Breast epithelium (tissue), 4 donors: ENCODE measurements at regions not wholly inside any gene's neighbourhood (a gene's known extent, or its start where the extent isn't known, plus 50 kb on each side); places are given as distances from the start of the nearest gene placed in this dataset.

Source experiments
- DNase-seq, 2 donors: peaks; one replicate each; pipeline ENCODE4 v3.0.0-alpha.2; 2019; ENCODE audit warnings: low spot score in 2 of 2
- H3K27ac ChIP-seq, 2 donors: fragments of 200-600 bp; sonication (generic) in 1 of 2; one replicate each; pipeline ENCODE4 v1.5.1; 2016 to 2019; ENCODE audit warnings: mild to moderate bottlenecking in 1 of 2
- H3K27me3 ChIP-seq, 2 donors: fragments of 200-600 bp; sonication (generic) in 1 of 2; one replicate each; pipeline versions ENCODE4 v1.5.1 to v1.6.0; 2017 to 2019; ENCODE audit warnings: control low read depth in 1 of 2, mild to moderate bottlenecking in 1 of 2
- H3K36me3 ChIP-seq: fragments of 200-600 bp; one replicate; pipeline ENCODE4 v1.5.1; 2019
- H3K4me1 ChIP-seq, 2 donors: fragments of 200-600 bp; sonication (generic); one replicate each; pipeline ENCODE4 v1.5.1; 2016 to 2019; ENCODE audit warnings: control low read depth in 1 of 2
- H3K4me3 ChIP-seq, 3 donors: fragments of 200-600 bp; sonication (generic); 1 replicate in 2 of 3; 2 replicates in 1 of 3; pipeline ENCODE4 v1.5.1; 2016 to 2019; ENCODE audit warnings: mild to moderate bottlenecking in 3 of 3, moderate library complexity in 2 of 3
- H3K9me3 ChIP-seq, 2 donors: fragments of 200-600 bp; sonication (generic) in 1 of 2; one replicate each; pipeline ENCODE4 v1.5.1; 2016 to 2019; ENCODE audit warnings: control low read depth in 1 of 2
- CTCF ChIP-seq, 3 donors: fragments of 450-650 bp; IDR thresholded peaks; one replicate each; pipeline ENCODE4 v1.5.1; 2016 to 2017; ENCODE audit warnings: antibody characterized with exemption in 3 of 3, mild to moderate bottlenecking in 3 of 3, moderate library complexity in 3 of 3
- POLR2A ChIP-seq: fragments of 450-650 bp; IDR thresholded peaks from one replicate; pipeline ENCODE4 v1.6.1; 2016; ENCODE audit warnings: antibody characterized with exemption, mild to moderate bottlenecking, moderate library complexity
- POLR2AphosphoS5 ChIP-seq, 3 donors: sonication (generic); formaldehyde crosslinking; IDR thresholded peaks; one replicate each; pipeline ENCODE4 v1.6.1; 2017; ENCODE audit warnings: antibody characterized with exemption in 3 of 3
- intact Hi-C: fragments of 100-400 bp; cut with DNase I; formaldehyde crosslinking; loops from one replicate; pipeline ENCODE4 v1.15.1; 2023; ENCODE audit warnings: low total_unique reads

- H3K27me3 ChIP-seq, result no peaks in the 10 kb centered on the region
- intact Hi-C loops, result no loop called here
- no peaks in the 10 kb centered on the region for H3K4me1 ChIP-seq
- no peaks in the 10 kb centered on the region for H3K9me3 ChIP-seq
- no peak overlapping the region for H3K4me3 ChIP-seq
- no peak for TF ChIP-seq POLR2A
- no peak for TF ChIP-seq POLR2AphosphoS5 (IDR thresholded peaks at IDR 0.05)
- no peak for TF ChIP-seq CTCF (IDR thresholded peaks at IDR 0.05)
- no peak overlapping the region for H3K27ac ChIP-seq
- no peaks in the 10 kb centered on the region for H3K36me3 ChIP-seq
- DNase-seq, result no peak
Measured at GRCh38 chr2:129484999-129485897, 494.2 kb upstream of the RAB6C start.

GRCh38 chr2:129488376-129488775 lies 491.1 kb upstream of the RAB6C start:
- Histone ChIP-seq H3K27ac (no peak overlapping the region), H3K4me1 (no peaks in the 10 kb centered on the region), H3K9me3 (no peaks in the 10 kb centered on the region), H3K27me3 (no peaks in the 10 kb centered on the region), H3K4me3 (no peak overlapping the region), H3K36me3 (no peaks in the 10 kb centered on the region)
- TF ChIP-seq POLR2AphosphoS5 (IDR thresholded peaks at IDR 0.05) (no peak), CTCF (IDR thresholded peaks at IDR 0.05) (no peak), POLR2A (no peak)
- DNase-seq, result no peak
- intact Hi-C loops, result no loop called here

- H3K27ac ChIP-seq, result no peak overlapping the region
- intact Hi-C loops, result no loop called here
- H3K4me3 ChIP-seq, result no peak overlapping the region
- H3K36me3 ChIP-seq, result no peaks in the 10 kb centered on the region
- H3K9me3 ChIP-seq, result no peaks in the 10 kb centered on the region
- H3K27me3 ChIP-seq, result no peaks in the 10 kb centered on the region
- TF ChIP-seq POLR2A (no peak), CTCF (IDR thresholded peaks at IDR 0.05) (no peak), POLR2AphosphoS5 (IDR thresholded peaks at IDR 0.05) (no peak)
- no peaks in the 10 kb centered on the region for H3K4me1 ChIP-seq
- no peak for DNase-seq
Measured at GRCh38 chr2:129490641-129491040, 488.8 kb upstream of the RAB6C start.

- TF ChIP-seq CTCF (IDR thresholded peaks at IDR 0.05) (no peak), POLR2AphosphoS5 (IDR thresholded peaks at IDR 0.05) (no peak), POLR2A (no peak)
- no peaks in the 10 kb centered on the region for H3K4me1 ChIP-seq
- H3K27ac ChIP-seq, result no peak overlapping the region
- no peak overlapping the region for H3K4me3 ChIP-seq
- no peaks in the 10 kb centered on the region for H3K9me3 ChIP-seq
- intact Hi-C loops, result no loop called here
- H3K36me3 ChIP-seq, result no peaks in the 10 kb centered on the region
- no peaks in the 10 kb centered on the region for H3K27me3 ChIP-seq
- no peak for DNase-seq
Measured at GRCh38 chr2:129491308-129491707, 488.2 kb upstream of the RAB6C start.

- intact Hi-C loops, result no loop called here
- no peak for DNase-seq
- Histone ChIP-seq H3K4me3 (no peak overlapping the region), H3K27ac (no peak overlapping the region), H3K27me3 (no peaks in the 10 kb centered on the region), H3K9me3 (no peaks in the 10 kb centered on the region), H3K36me3 (no peaks in the 10 kb centered on the region), H3K4me1 (no peaks in the 10 kb centered on the region)
- TF ChIP-seq POLR2A (no peak), CTCF (IDR thresholded peaks at IDR 0.05) (no peak), POLR2AphosphoS5 (IDR thresholded peaks at IDR 0.05) (no peak)
Measured at GRCh38 chr2:129492548-129492947, 486.9 kb upstream of the RAB6C start.
